Smooth muscle cell (in vitro differentiated cells): ENCODE measurements at regions not wholly inside any gene's neighbourhood (a gene's known extent, or its start where the extent isn't known, plus 50 kb on each side); places are given as distances from the start of the nearest gene placed in this dataset.

Experiments
- DNase-seq: peaks from one replicate; lab custom pipeline; 2025; ENCODE audit not compliant: unreplicated experiment; lab: John Stamatoyannopoulos, UW
- H2AFZ ChIP-seq: fragments of 200-600 bp; sonication (generic); 2 replicates; pipeline ENCODE4 v1.6.0; 2016; ENCODE audit warnings: antibody characterized with exemption, low read depth, mild to moderate bottlenecking
- H3F3A ChIP-seq: fragments of 200-600 bp; sonication (generic); 2 replicates; pipeline ENCODE4 v1.6.0; 2017; ENCODE audit warnings: antibody characterized with exemption, low read depth
- H3K27ac ChIP-seq: fragments of 200-600 bp; sonication (generic); 2 replicates; pipeline ENCODE4 v1.5.1; 2016; ENCODE audit warnings: low read depth, mild to moderate bottlenecking
- H3K27me3 ChIP-seq: fragments of 200-600 bp; sonication (generic); 2 replicates; pipeline ENCODE4 v1.6.1; 2016; ENCODE audit warnings: low read depth, mild to moderate bottlenecking
- H3K36me3 ChIP-seq: fragments of 200-600 bp; sonication (generic); 2 replicates; pipeline ENCODE4 v1.5.1; 2016; ENCODE audit warnings: low read depth
- H3K4me1 ChIP-seq: fragments of 200-600 bp; sonication (generic); 2 replicates; pipeline ENCODE4 v1.5.1; 2016; ENCODE audit warnings: low read depth
- H3K4me2 ChIP-seq: fragments of 200-600 bp; sonication (generic); 2 replicates; pipeline ENCODE4 v1.6.0; 2016; ENCODE audit warnings: mild to moderate bottlenecking
- H3K4me3 ChIP-seq: fragments of 200-600 bp; sonication (generic); 2 replicates; pipeline ENCODE4 v1.5.1; 2016; ENCODE audit warnings: mild to moderate bottlenecking
- H3K79me2 ChIP-seq: fragments of 200-600 bp; sonication (generic); 2 replicates; pipeline ENCODE4 v1.6.0; 2016; ENCODE audit warnings: low read depth, mild to moderate bottlenecking
- H3K9ac ChIP-seq: fragments of 200-600 bp; sonication (generic); 2 replicates; pipeline ENCODE4 v1.6.0; 2016; ENCODE audit warnings: low read depth
- H3K9me3 ChIP-seq: fragments of 200-600 bp; sonication (generic); replicated peaks from 2 replicates; pipeline ENCODE4 v1.5.1; 2016; ENCODE audit warnings: low read depth
- H4K20me1 ChIP-seq: fragments of 200-600 bp; sonication (generic); 2 replicates; pipeline ENCODE4 v1.6.0; 2016; ENCODE audit warnings: low read depth
- WGBS: methylation state at CpG from one replicate; pipeline ENCODE4 v1.1.7; 2016; ENCODE audit warnings: low lambda C conversion rate; 5-methylcytosine and 5-hydroxymethylcytosine counted together
- TF ChIP-seq, protein P1 (sequence below): fragments of 200-600 bp; sonication (generic); IDR thresholded peaks from 2 replicates; pipeline ENCODE4 v1.5.1; 2017; ENCODE audit warnings: borderline replicate concordance, mild to moderate bottlenecking, antibody characterized with exemption; ENCODE audit not compliant: insufficient read depth, poor library complexity, severe bottlenecking

GRCh38 chr6:156448579-156448978 lies 328.6 kb upstream of the ARID1B start:
- H3K27me3 ChIP-seq, result no peaks in the 10 kb centered on the region
- no peaks in the 10 kb centered on the region for H3F3A ChIP-seq
- 96% methylated on average over 1 of the region's 1 CpG for WGBS
- no peaks in the 10 kb centered on the region for H3K79me2 ChIP-seq
- H3K36me3 ChIP-seq, result no peaks in the 10 kb centered on the region
- DNase-seq, result no peak
- no peaks in the 10 kb centered on the region for H3K9me3 ChIP-seq
- no peaks in the 10 kb centered on the region for H3K4me1 ChIP-seq
- no peak overlapping the region for H2AFZ ChIP-seq
- no peak overlapping the region for H3K4me2 ChIP-seq
- TF ChIP-seq, protein P1, sequence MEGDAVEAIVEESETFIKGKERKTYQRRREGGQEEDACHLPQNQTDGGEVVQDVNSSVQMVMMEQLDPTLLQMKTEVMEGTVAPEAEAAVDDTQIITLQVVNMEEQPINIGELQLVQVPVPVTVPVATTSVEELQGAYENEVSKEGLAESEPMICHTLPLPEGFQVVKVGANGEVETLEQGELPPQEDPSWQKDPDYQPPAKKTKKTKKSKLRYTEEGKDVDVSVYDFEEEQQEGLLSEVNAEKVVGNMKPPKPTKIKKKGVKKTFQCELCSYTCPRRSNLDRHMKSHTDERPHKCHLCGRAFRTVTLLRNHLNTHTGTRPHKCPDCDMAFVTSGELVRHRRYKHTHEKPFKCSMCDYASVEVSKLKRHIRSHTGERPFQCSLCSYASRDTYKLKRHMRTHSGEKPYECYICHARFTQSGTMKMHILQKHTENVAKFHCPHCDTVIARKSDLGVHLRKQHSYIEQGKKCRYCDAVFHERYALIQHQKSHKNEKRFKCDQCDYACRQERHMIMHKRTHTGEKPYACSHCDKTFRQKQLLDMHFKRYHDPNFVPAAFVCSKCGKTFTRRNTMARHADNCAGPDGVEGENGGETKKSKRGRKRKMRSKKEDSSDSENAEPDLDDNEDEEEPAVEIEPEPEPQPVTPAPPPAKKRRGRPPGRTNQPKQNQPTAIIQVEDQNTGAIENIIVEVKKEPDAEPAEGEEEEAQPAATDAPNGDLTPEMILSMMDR, result no peak
- no peak overlapping the region for H3K9ac ChIP-seq
- no peaks in the 10 kb centered on the region for H4K20me1 ChIP-seq
- H3K4me3 ChIP-seq, result no peak overlapping the region
- no peak overlapping the region for H3K27ac ChIP-seq

DNA sequence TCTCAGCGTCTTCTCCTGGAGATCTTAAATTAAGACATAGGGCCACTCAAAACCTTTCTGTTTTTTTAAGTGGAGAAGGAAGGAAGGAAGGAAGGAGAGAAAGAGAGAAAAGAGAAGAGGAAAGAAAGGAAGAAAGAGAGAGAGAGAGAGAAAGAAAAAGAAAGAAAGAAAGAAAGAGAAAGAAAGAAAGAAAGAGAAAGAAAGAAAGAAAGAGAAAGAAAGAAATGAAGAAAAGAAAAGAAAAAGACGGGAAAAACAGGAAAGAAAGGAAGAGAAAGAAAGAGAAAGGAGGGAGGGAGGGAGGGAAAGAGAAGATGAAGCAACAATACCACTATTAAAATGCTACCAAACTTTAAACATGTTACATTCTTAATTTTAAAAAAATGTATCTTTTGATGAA lies 336.5 kb upstream of the ARID1B start:
- Histone ChIP-seq H3K27ac (no peak overlapping the region), H3F3A (no peaks in the 10 kb centered on the region), H3K4me1 (no peaks in the 10 kb centered on the region), H3K4me2 (no peak overlapping the region), H2AFZ (no peak overlapping the region), H3K9ac (no peak overlapping the region), H3K4me3 (no peak overlapping the region), H3K27me3 (no peaks in the 10 kb centered on the region), H3K79me2 (no peaks in the 10 kb centered on the region), H4K20me1 (no peaks in the 10 kb centered on the region), H3K36me3 (no peaks in the 10 kb centered on the region), H3K9me3 (no peaks in the 10 kb centered on the region)
- WGBS, result 77% methylated on average over 2 of the region's 2 CpGs
- TF ChIP-seq, protein P1, result no peak
- DNase-seq, result no peak

DNA sequence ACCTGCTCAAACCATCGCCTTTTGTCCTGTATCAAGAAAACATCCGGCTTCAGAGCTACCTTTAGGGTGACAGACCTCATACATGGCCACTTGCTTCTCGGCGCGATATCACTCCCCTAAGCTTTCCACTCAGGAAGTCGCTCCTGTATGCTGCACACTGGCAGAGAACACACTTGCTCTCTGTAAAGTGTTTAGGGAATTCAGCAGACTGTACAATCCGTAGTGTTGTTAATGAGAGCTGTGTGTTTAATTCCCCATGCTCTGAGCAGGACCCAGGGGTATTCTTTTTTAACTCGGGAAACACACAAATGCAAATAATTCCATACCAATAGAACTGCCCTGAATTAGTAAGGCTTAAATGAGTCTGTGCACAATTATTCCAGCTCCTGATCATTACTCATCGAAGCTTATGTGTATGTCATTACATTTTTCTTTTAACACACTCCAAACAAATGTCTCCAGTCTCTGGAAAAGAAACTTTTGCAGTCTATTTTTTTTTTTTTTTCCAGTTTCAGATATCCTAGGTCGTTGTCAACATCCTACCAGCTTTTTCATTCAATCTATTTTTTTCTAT lies 338.7 kb upstream of the ARID1B start:
- no peak overlapping the region for H3K9ac ChIP-seq
- no peaks in the 10 kb centered on the region for H3K36me3 ChIP-seq
- H3K27me3 ChIP-seq, result no peaks in the 10 kb centered on the region
- peak overlapping the region; percentile 12 for H3K4me2 ChIP-seq
- no peaks in the 10 kb centered on the region for H3K4me1 ChIP-seq
- no peaks in the 10 kb centered on the region for H3F3A ChIP-seq
- H4K20me1 ChIP-seq, result no peaks in the 10 kb centered on the region
- H3K27ac ChIP-seq, result no peak overlapping the region
- 85% methylated on average over 10 of the region's 10 CpGs for WGBS
- DNase-seq, result no peak
- no peak overlapping the region for H3K4me3 ChIP-seq
- TF ChIP-seq, protein P1, result no peak
- H3K79me2 ChIP-seq, result no peaks in the 10 kb centered on the region
- no peaks in the 10 kb centered on the region for H3K9me3 ChIP-seq
- H2AFZ ChIP-seq, result no peak overlapping the region
